ENCODE measurements at regions not wholly inside any gene's neighbourhood (a gene's known extent, or its start where the extent isn't known, plus 50 kb on each side); places are given as distances from the start of the nearest gene placed in this dataset. TPM values are rescaled to one million over a fixed set of nuclear protein-coding genes. Genes with fewer than 3 reads are reported as not detected.
"Not testable (repeated sequence)": the region's sequence is repeated elsewhere in the genome, so short reads cannot be mapped to it uniquely, and the experiment has no call there.

DNA sequence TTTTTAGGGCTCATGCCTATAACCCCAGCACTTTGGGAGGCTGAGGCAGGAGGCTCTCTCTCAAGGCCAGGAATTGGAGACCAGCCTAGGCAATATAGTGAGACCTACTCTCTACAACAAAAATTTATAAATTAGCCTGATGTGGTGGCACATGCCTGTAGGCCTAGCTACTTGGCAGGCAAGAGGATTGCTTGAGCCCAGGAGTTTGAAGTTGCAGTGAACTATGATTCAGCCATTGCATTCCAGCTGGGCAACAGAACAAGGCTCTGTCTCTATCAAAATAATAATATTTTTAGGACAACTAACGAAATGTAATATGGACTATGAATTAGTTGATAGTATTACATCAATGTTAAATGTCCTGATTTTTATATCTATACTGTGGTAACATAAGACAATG lies 68.8 kb upstream of the ARID1A start:
- Histone ChIP-seq H3K4me1 (peaks cover 0 to 5% (median 1%) of the 10 kb centered on the region in 4 donors), H3K36me3 (no peaks in the 10 kb centered on the region), H3K4me3 (no peak overlapping the region), H3K27ac (peak overlapping the region in 2 of 4 donors; percentile 58 to 62), H3K27me3 (no peaks in the 10 kb centered on the region), H3K9me3 (no peaks in the 10 kb centered on the region)
- 24 to 41% methylated on average over 1 of the region's 1 CpG for WGBS, 2 donors
- TF ChIP-seq POLR2A (IDR thresholded peaks at IDR 0.05) (no peak), EP300 (IDR thresholded peaks at IDR 0.05) (no peak)
- TF ChIP-seq, protein P1, sequence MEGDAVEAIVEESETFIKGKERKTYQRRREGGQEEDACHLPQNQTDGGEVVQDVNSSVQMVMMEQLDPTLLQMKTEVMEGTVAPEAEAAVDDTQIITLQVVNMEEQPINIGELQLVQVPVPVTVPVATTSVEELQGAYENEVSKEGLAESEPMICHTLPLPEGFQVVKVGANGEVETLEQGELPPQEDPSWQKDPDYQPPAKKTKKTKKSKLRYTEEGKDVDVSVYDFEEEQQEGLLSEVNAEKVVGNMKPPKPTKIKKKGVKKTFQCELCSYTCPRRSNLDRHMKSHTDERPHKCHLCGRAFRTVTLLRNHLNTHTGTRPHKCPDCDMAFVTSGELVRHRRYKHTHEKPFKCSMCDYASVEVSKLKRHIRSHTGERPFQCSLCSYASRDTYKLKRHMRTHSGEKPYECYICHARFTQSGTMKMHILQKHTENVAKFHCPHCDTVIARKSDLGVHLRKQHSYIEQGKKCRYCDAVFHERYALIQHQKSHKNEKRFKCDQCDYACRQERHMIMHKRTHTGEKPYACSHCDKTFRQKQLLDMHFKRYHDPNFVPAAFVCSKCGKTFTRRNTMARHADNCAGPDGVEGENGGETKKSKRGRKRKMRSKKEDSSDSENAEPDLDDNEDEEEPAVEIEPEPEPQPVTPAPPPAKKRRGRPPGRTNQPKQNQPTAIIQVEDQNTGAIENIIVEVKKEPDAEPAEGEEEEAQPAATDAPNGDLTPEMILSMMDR (IDR thresholded peaks at IDR 0.05), result no peak
- no peak for DNase-seq (ENCODE audit: low spot score in 2 of 2)

DNA sequence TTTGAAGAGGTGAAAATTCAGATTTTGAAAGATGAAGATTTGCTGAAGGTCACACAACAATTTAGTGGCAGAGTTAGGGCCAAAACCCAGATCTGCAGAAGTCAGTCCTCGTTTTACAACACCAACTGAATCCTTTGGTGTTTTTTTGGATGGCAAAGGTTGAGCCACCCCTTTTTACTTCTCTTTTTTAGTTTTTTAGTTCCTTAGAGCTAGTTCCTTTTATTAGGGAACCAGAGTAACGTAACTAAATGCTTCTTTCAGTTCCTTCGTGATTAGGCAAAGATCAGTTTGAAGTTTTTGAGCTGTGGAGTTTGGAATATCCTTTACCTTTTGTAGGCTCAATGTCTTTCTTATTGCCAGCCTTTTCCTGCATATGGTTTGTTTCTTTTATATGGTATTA lies 67.9 kb upstream of the ARID1A start:
- H3K27me3 ChIP-seq, result no peaks in the 10 kb centered on the region
- H3K27ac ChIP-seq, result peak overlapping the region in 1 of 4 donors; percentile 46
- H3K4me1 ChIP-seq, result peaks cover 0 to 4% (median 0%) of the 10 kb centered on the region in 4 donors
- H3K36me3 ChIP-seq, result no peaks in the 10 kb centered on the region
- WGBS, 2 donors, result 79 to 81% methylated on average over 3 of the region's 3 CpGs
- no peak overlapping the region for H3K4me3 ChIP-seq
- DNase-seq (ENCODE audit: low spot score in 2 of 2), result no peak
- TF ChIP-seq, protein P1 (IDR thresholded peaks at IDR 0.05), result no peak
- no peak for TF ChIP-seq EP300 (IDR thresholded peaks at IDR 0.05)
- TF ChIP-seq POLR2A (IDR thresholded peaks at IDR 0.05), result no peak
- no peaks in the 10 kb centered on the region for H3K9me3 ChIP-seq

DNA sequence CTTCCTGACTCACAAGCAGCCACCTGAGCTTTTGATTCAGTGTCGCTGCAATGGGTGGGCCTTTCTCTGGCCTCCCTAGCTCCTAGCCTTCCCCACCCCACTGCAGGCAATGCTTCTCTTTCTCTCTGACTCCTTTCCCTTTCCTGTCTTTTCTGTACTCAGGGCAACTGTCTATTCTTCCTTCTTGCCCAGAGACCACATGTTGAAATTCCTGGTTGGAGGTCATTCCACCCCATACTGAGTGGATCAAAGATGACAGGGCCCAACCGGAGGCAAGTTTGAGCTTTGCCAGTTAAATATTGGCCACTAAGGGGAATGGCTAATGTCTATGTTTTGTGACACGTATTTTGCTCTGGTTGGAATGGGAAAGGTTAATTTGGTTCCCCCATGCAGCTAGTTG lies 65.2 kb upstream of the ARID1A start:
- Histone ChIP-seq H3K27me3 (no peaks in the 10 kb centered on the region), H3K27ac (no peak overlapping the region), H3K4me1 (peaks cover 0 to 4% (median 0%) of the 10 kb centered on the region in 4 donors), H3K4me3 (no peak overlapping the region), H3K9me3 (no peaks in the 10 kb centered on the region), H3K36me3 (no peaks in the 10 kb centered on the region)
- WGBS, 2 donors, result 79 to 81% methylated on average over 3 of the region's 3 CpGs
- no peak for DNase-seq (ENCODE audit: low spot score in 2 of 2)
- TF ChIP-seq POLR2A (IDR thresholded peaks at IDR 0.05), result no peak
- TF ChIP-seq, protein P1 (IDR thresholded peaks at IDR 0.05), result no peak
- TF ChIP-seq EP300 (IDR thresholded peaks at IDR 0.05), result no peak

DNA sequence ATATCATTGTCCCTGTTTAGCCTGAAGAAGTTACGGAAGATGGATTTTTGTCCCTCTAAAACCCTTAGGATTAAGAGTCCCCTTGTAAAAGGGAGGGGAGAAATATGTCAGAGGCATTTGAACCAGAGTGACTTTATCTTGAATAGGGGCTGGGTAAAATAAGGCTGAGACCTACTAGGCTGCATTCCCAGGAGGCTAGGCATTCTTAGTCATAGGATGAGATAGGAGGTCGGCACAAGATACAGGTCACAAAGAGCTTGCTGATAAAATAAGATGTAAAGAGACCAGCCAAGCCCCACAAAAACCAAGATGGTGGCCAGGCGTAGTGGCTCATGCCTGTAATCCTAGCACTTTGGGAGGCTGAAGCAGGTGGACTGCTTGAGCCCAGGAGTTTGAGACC lies 60.0 kb upstream of the ARID1A start:
- not testable (repeated sequence) for H3K9me3 ChIP-seq; H3K27me3 ChIP-seq; H3K36me3 ChIP-seq; DNase-seq (ENCODE audit: low spot score in 2 of 2); H3K4me3 ChIP-seq; H3K27ac ChIP-seq; H3K4me1 ChIP-seq
- 79 to 80% methylated on average over 3 of the region's 3 CpGs for WGBS, 2 donors

DNA sequence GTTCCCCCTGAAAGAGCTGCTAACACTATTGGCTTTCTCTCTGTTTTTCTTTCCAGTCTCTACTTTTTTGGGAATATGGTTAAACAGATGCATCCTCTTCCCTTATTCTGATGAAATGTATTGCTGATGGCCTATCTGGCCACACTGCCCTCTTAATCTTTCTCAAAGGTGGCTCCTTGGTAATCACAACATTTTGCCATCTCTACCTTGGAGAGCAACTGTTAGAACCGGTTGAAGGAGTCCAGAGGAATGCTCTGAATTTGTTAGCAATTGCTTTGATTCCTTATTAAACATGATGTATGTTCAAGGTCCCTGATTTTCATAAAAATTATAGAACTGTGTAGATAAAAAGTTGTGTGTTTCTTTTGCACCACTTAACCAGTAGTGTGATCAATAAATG lies 50.1 kb upstream of the ARID1A start:
- DNase-seq (ENCODE audit: low spot score in 2 of 2), result no peak
- WGBS, 2 donors, result 34 to 53% methylated on average over 1 of the region's 1 CpG
- Histone ChIP-seq H3K9me3 (no peaks in the 10 kb centered on the region), H3K4me1 (no peaks in the 10 kb centered on the region), H3K4me3 (no peak overlapping the region), H3K27me3 (no peaks in the 10 kb centered on the region), H3K27ac (no peak overlapping the region), H3K36me3 (no peaks in the 10 kb centered on the region)
- TF ChIP-seq, protein P1 (IDR thresholded peaks at IDR 0.05), result no peak
- TF ChIP-seq POLR2A (IDR thresholded peaks at IDR 0.05) (no peak), EP300 (IDR thresholded peaks at IDR 0.05) (no peak)

Small RNAs in the stretch of these regions (small RNA-seq; reads per million reads assigned to genes)
- gene AL627313.1, result not detected
- gene RF01210, result not detected
